Stimulated activated CD4-positive, alpha-beta T cell treated with anti-CD3 and anti-CD28 coated beads, Interleukin-15, amount 100 ng/mL, for 48 hours (primary cell): ENCODE measurements at regions not wholly inside any gene's neighbourhood (a gene's known extent, or its start where the extent isn't known, plus 50 kb on each side); places are given as distances from the start of the nearest gene placed in this dataset.
"Not testable (repeated sequence)": the region's sequence is repeated elsewhere in the genome, so short reads cannot be mapped to it uniquely, and the experiment has no call there.

Experiments
- DNase-seq, 2 donors: peaks; one replicate each; pipeline ENCODE4 v3.0.0-alpha.2; 2020; ENCODE audit warnings: low read depth in 2 of 2

DNA sequence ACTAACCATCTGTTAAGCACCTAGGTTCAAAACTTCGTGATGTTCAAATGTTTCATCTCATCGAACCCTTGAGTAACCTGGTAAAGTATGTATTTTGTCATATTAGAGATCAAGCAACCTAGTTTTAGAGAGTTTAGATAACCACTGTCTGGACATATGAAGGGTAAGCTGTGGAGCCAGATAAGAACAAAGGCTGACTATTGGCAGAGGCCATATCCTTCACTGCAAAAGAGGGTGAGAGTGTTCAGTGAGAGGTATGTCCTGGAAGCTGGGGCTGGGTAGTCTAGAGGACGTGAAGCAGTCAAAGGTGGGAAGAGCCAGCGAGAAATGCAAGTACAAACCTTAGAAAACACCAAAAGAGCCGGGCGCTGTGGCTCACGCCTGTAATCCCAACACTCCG, 573.1 kb upstream of the KLF4 start:
- no peak for DNase-seq

DNA sequence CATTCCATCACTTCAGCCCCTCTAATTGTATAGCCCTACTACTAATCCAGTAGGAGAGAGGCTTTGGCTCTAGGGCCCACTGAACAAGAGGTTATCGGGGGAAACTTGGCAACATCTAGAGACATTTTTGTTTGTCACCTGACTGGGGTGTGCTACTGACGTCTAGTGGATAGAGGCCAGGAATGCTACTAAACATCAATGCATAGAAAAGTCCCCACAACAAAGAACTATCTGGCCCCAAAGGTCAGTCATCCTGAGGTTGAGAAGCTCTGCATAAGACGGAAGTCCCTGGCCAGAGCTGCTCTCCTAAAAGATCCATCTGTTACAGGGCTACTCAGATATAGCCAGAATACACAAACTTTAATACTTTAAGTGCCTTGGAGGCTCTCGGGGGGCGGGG, 570.6 kb upstream of the KLF4 start:
- no peak for DNase-seq

DNA sequence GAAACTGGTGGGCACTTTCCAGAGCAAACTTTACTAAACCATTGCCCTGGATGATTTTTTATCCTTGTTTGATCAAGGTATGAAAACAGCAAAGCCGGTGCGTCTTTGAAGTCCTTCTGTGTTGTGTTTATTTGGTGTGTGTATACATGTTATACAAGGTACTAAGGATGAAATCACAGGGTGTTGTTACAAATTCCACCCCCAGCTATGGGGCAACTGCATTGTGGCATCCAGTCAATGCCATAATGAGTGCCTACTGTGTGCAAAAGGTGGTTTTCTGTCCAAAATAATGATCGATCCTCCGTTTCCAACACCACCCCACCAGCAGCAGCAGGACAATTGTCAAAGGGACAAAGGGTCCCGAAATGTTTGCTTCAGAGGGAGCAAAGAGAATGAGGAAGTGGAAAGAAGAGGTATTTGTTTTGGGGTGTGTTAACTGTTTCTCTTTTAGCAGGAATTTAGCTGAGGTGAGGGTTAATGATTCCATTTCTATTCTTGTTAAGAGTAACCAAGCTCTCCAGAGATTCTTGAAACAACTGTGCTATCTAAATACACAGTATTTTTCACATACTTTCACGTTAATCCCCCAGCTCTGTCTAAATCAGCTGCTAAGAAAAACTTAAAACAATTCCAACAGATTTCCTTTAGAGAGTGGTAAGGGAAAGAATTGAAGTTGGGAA, 568.7 kb upstream of the KLF4 start:
- no peak for DNase-seq

DNA sequence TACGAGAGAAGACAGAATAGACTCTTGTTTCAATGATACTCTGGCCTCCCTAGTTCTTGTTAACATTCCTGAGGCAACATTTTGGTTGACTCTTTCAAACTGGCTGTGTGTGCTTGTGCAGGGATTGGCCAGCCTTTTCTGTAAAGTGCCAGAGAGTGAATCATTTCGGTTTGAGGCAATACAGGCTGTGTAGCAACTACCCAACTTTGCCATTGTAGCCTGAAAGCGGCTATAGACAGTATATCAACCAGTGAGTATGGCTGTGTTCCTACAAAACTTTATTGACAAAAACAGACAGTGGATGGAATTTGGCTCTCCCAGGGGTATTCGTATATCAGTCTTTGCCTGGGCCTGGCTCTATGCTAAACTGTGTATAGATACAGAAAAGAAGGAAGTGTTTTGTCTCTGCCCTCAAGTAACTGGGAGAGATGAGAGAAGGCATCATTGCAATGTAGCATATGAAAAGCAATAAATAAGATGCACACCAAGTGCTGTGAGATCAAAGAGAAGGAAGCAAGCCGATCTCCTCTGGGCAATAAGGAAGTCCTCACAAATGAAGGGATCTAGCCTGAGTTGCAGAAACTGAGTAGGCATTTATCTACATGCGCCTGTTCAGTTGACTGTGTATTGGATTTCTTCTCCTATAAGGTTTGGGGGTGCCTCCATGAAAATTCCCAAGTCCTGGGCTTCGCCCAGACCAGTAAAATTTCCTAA, 568.0 kb upstream of the KLF4 start:
- DNase-seq: no peak

DNA sequence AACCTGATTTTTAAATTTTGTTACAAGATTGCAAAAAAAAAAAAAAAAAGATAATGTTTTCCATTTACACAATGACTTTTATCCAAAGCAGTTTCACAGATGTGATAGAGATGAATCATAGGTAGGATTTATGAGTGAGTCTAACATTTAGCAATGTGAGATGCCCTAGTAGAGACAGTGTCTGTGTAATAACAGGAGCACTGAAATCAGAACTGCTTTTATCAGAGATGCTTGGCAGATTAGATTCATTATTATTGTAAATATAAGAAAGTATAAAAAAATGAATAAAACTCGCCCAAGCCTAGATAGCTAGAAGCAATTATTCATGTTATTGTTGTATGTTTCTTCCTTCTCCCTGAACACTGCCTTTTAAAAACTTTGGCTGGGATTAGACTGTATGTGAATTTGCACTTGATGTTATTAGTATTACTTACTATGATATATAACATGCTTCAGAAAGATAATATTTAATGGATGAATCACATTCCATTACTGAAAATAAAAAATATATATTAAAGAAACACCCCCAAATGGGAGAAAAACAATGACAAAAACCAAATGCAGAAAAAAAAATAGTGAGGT, 567.3 kb upstream of the KLF4 start:
- no peak for DNase-seq

DNA sequence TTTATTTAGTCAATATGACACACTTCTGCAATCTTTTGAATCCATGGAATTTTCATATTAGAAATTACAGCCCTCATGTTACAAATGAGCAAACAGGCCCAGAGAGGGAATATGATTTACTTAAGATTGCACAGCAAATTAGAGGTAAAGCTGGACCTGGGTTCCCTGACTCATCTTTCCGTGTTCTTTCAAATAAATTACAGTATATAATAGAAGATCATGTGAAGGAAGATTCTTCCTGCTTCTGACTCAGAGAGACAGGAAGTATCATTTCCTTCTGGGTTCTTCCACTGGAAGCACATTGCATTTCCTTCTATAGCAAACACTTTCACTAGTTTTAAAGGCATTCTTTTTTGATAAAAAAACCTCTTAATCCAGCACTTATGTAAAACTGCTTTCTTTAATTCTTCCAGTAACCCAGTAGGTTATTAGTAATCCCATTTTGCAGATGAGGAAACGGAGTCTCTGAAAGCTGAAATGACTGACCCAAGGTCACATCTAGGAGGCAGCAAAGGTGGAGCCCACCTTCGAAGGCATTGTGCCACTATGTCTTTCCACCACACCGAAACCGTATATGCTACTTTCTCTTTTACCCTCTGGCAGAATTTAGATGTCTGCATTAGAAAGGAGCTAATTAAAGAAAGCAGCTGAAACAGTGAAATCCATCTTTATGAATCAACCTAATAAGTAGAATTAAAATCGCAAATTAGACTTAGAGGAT, 566.7 kb upstream of the KLF4 start:
- no peak for DNase-seq

DNA sequence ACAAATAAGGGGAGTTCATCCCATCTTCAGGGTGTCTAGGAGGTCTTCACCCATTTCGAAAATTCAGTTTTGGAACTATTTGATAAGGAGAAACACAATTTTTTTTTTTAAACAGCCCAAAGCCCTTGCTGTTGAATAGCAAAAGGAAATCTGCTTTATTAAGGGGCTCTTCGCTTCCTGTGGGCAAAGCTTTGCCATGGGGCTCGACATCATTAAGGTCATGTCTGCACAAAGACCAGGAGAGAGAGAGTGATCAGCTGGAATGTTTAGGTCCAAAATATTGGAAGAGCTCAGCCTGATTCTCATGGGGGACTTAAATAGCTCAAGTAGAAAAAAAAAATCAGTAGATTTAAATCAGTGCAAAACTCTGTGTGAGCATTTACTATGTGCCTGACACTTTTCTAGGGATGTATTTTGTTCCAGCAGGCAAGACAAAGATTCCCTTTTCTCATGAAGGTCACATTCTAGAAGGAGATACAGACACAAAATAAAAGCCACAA, 564.6 kb upstream of the KLF4 start:
- DNase-seq: no peak

DNA sequence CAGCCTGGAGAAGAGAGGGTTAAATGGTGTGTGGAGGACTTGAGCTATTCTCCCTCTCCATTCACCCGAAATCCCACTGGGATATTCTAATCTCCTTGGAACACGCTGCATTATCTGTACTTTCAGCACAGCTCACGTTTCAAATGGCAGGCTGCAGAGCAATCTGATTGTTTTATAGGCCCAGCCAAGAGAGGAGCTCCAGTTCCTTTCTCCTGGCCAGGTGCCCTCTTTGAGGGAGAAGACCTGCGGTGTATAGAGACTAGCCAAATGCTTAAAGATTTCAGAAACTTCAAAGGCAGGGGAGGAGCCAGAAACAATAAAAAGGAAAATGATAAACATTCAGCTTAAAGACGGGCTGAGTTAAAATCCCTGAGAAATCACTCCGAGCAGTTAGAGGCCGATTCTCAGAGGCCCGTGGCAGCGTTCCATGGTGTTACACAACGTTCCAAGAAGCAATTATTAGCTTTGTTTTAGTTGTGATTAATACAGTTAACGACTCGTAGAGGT, 564.0 kb upstream of the KLF4 start:
- DNase-seq: no peak

DNA sequence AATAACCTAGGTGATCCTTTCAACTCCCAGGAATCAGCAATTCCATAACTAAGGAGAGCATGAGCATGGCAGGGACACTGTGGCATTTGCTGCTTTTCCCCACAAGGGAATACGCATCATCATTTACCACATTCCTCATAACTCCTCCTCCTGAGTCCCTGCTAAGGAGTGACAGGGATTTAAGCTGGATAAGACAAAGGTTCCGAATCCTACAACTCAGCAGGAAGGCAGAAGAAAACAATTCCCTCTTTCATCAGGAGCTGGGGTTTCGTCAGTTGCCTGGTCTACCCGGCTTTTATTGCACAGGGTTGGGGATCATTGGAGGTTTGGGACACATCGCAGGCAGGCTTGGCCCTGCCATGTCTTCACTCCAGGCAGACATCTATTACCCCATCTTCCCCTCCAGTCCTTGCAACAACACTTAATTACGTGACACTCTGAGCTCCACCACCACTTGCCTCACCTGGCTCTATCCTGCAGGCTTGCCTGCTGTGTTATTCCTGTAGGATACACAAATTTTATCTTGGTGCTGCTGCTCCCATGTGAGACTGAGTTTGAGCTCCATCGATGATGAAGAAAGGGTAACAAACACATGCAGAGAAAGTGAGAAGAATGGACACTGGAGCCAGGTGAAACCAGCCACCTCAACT, 563.0 kb upstream of the KLF4 start:
- no peak for DNase-seq

DNA sequence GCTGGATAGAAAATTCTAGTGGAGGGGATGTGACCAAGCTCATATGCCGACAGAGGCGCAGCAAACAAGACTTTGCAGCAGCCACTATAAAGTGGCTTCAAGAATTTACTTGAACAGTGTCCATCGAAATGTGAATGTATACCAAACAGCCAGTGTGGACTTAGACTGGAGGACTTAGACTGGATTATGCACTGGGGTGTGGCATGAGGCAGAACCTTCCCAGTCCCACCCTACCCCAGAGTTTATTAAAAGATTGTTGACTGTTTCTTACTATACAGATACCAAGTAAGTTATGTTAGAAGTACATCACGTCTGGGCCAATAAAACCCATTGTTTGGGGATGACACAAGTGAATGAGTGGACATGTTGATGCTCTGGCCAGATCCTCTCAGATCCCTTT, 561.3 kb upstream of the KLF4 start:
- DNase-seq: no peak

DNA sequence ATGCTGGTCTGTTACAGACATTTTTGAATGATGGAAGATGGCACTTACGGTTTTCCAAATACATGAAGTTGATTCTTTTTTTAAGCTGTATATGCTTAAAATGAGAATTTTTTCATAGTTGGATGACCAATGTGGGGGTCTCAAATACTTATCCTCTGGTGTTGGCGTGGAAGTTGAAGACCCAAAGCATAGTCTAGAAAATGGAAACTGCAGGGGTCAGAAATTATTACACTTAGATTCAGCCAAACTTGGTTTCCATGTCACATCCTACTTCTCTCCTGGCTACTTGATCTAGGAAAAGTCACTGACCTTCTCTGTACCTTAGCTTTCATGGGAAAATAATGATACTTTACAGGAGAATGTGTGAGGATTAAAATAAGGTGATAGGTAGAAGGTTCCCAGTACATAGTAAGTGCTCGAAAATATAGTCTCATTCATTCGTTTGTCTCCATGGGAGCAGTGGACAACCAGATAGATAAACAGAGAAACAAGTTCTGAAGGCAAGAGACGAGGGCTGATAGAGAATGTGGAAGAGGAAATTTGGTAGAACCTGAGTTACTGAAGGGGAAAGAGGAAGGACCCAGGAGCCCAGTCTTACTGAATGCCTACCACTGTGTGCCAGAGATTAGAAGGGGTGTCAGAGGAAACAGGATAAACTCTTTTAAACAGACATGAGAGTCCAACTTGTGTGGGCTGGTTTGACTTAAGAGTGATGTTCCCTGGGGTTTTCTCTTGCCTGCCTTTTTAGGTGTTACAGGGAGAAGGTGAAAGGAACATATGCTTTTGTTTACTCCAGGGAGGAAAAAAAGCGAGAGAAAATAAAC, 560.3 kb upstream of the KLF4 start:
- DNase-seq: no peak

DNA sequence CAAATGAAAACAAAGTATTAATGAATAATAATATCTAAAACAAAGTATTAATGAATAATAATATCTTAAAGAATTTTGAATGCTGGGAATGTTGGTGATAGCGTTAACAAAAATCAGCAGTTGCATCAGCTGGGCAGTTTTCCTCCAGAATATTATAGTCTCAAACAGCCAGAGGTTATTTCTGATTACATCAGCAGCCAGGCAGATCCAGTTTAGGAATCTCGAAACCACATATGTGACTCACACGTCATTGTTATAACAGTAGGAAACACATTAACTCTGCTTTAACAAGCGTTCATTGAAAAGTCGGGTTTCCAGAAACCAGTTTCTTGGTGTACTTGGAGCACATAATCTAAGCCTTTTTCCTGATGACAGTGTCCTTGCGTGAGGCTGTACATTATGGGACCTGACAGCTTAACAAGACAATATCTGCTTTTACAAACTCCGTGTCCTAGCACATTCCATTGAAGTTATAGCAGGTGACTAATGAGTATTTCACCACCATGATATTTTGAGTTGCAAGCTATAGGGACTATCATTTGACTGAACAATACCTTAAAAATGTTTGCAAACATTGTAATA, 559.5 kb upstream of the KLF4 start:
- no peak for DNase-seq

DNA sequence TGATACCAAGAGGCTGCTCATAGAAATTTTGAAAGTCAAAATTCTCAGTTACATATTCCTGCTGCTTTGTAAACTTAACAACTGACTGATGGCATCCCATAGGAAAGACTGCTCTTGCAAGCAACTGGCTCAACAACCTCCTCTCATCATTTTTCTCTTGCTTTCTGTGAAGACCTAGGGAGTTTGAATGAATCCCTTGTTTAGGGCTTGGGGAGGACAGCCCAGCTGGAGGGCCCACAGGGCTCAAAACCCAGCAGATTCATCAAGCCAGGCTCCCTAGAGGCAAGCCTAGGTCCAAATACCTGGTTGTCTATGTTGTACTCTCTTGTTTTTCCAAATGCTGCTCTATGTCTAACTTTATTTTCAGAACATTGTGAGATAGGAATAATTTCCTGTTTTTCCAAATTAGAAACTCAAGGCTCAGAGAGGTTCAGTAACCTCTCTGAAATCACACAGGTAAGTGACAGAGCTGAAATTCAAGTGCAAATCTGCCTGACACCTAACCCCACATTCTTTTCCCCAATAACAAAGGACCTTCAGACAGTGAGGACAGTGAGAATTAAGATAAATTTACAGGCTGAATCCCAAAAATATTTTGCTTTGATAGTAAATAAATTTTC, 558.9 kb upstream of the KLF4 start:
- no peak for DNase-seq

DNA sequence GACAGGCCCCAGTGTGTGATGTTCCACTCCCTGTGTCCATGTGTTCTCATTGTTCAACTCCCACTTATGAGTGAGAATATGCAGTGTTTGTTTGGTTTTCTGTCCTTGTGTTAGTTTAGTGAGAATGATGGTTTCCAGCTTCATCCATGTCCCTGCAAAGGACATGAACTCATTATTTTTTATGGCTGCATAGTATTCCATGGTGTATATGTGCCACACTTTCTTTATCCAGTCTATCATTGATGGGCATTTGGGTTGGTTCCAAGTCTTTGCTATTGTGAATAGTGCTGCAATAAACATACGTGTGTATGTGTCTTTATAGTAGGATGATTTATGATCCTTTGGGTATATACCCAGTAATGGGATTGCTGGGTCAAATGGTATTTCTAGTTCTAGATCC, 558.2 kb upstream of the KLF4 start:
- DNase-seq: not testable (repeated sequence)

DNA sequence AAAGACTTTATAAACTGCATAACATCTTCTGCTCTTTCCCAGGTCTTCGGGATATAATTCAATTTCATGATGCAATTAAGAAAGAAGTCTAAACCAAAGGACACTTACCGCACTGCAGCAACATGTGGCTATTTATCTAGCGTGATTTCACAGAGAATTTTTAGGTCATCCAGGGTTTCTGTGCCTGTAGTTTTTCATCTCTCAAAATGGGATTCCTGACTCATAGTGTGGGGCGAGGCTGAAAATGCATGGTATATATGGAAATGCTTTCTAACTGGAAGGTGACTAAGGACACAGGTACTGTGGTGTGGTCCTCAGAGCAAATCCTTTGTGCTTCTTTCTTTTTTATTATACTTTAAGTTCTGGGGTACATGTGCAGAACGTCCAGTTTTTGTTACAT, 557.7 kb upstream of the KLF4 start:
- no peak for DNase-seq

DNA sequence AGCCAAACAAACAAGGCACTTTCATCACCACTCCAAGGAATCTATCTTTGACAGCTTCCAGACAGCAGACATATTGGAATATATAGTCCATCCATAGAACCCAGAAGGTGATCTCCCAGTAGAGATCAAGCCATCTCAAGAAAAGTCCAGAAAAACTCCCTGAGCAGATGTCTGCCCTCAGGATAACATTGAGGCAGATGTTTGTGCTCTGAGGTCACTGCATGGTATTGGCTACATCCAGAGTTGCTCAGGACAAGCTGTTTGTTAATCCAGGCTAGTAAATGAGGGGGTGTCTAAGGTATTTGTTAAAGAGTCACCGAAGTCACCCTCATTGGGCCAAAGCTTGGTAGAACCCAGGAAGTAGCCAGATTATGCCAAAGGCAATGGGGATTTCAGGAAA, 556.3 kb upstream of the KLF4 start:
- no peak for DNase-seq

DNA sequence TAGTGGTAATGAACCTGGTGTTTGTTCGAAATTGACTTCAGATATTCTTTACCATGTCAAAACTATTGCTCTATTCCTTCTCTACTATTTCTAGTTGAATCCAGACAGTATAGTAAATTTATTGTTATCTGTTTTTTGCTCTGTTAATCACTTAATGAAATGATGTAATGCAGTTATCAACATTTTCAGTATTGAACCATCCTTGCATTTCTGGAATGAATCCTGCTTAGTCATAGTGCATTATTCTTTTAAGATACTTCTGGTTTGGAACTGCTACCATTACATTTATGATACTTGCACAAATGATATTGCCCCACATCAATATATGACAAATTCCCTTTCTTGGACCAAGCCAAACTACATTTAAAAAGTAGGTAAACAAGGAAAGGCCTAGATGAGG, 554.0 kb upstream of the KLF4 start:
- no peak for DNase-seq

DNA sequence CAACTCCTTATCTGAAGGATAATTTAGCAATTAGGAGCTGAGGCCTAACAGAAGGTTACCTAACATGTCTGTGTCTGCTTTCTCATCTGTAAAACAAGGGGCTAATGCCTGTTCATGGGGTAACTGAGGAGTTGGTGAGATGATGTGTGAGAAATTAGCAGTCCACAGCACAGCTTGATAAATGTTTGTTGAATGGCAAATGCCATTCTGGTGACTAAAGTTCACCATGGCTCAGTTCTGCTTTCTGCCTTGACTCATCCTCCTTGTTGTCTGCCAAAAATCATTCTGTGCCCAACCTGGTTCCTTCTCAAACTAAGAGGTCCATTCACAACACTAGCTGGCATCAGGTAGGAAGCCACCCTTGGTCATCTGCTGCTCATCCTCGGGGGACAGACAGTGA, 552.0 kb upstream of the KLF4 start:
- DNase-seq: no peak

DNA sequence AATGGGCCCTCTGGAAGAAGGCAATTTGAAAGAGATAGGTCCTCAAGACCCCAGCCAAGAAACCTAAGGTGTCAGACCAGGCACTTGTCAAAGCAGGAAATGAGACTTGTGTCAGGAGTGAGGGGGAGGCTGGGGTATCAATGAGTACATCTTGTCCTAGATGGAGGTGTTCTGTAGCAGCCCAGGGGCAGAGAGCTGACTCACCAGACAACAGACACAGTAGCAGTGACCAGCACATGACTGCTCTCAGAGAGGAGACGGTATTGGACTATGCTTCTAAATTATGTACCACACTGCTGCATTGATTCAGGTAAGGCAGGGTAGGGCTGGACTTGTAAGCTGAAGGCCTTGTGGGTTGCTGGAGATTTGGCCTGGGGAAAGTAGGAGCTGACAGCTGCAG, 551.2 kb upstream of the KLF4 start:
- DNase-seq: no peak

DNA sequence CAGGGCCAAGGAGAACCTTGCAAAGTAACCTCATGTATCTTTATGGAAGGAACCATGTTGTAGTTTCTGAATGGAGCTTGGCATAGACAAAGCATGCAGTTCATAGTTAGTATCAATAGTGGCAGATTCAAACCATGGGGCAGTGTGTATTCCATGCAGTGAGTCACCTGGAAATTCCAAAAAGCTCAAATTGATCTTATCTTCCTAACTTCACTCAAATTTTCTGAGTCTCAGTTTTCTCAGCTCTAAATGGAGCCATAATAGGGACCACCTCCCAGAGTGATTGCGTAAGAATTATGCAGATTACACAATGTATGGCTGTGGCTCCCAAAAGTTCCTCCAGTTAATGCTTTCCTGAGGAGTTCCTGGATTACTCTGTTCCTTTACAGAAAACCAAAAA, 549.9 kb upstream of the KLF4 start:
- DNase-seq: no peak
